Natural killer cell (primary cell): ENCODE measurements at regions not wholly inside any gene's neighbourhood (a gene's known extent, or its start where the extent isn't known, plus 50 kb on each side); places are given as distances from the start of the nearest gene placed in this dataset.

Source experiments
- ATAC-seq, 3 donors: fragments of 150-1000 bp in 2 of 3; fragments of 200-7000 bp in 1 of 3; cut with Tn5 transposase; 1 replicate in 1 of 3; 2 replicates in 2 of 3; pipeline ENCODE4 v1.10.0; 2021; ENCODE audit warnings: mild to moderate bottlenecking in 2 of 3, moderate library complexity in 2 of 3
- DNase-seq, 2 donors: peaks; one replicate each; pipeline versions ENCODE4 v3.0.0 to v3.0.0-alpha.2; 2013 to 2021; ENCODE audit warnings: mixed read lengths in 1 of 2
- H3K27ac ChIP-seq: one replicate; pipeline ENCODE4 v1.5.1; 2013; ENCODE audit warnings: mild to moderate bottlenecking, low read length
- H3K27me3 ChIP-seq: one replicate; pipeline ENCODE4 v1.6.1; 2013; ENCODE audit warnings: low read length; ENCODE audit not compliant: control insufficient read depth, insufficient read depth
- H3K36me3 ChIP-seq: one replicate; pipeline ENCODE4 v1.6.1; 2013; ENCODE audit warnings: low read length; ENCODE audit not compliant: control insufficient read depth, insufficient read depth
- H3K4me1 ChIP-seq: one replicate; pipeline ENCODE4 v1.6.1; 2013; ENCODE audit warnings: low read length; ENCODE audit not compliant: control insufficient read depth, insufficient read depth
- H3K4me3 ChIP-seq: one replicate; pipeline ENCODE4 v1.5.1; 2013; ENCODE audit warnings: low read length
- H3K9me3 ChIP-seq: one replicate; pipeline ENCODE4 v1.6.1; 2013; ENCODE audit warnings: low read length; ENCODE audit not compliant: control insufficient read depth, insufficient read depth
- H3K27ac Mint-ChIP-seq, 2 donors: one replicate each; pipeline ENCODE4 v1.8.0; 2022; ENCODE audit warnings: mild to moderate bottlenecking in 2 of 2, mixed read lengths in 2 of 2, moderate library complexity in 1 of 2
- H3K27me3 Mint-ChIP-seq, 2 donors: one replicate each; pipeline ENCODE4 v1.8.0; 2022; ENCODE audit warnings: low read depth in 2 of 2, mixed read lengths in 2 of 2
- H3K36me3 Mint-ChIP-seq: one replicate; pipeline ENCODE4 v1.8.0; 2022; ENCODE audit warnings: mixed read lengths
- H3K4me1 Mint-ChIP-seq, 2 donors: one replicate each; pipeline ENCODE4 v1.8.0; 2022; ENCODE audit warnings: mixed read lengths in 2 of 2
- H3K4me3 Mint-ChIP-seq: one replicate; pipeline ENCODE4 v1.8.0; 2022; ENCODE audit warnings: mild to moderate bottlenecking, moderate library complexity, mixed read lengths
- H3K9me3 Mint-ChIP-seq, 2 donors: one replicate each; pipeline ENCODE4 v1.8.0; 2022; ENCODE audit warnings: mixed read lengths in 2 of 2
- WGBS: methylation state at CpG from one replicate; pipeline ENCODE4 v1.1.7; 2013; ENCODE audit warnings: missing lambda C conversion rate; ENCODE audit not compliant: insufficient coverage; 5-methylcytosine and 5-hydroxymethylcytosine counted together
- intact Hi-C: fragments of 100-400 bp; cut with micrococcal nuclease; formaldehyde crosslinking; loops from one replicate; pipeline ENCODE4 v1.14.2; 2022
- TF ChIP-seq, protein P1 (sequence below): fragments of 200-600 bp; IDR thresholded peaks from one replicate; pipeline ENCODE4 v1.8.0; 2022; ENCODE audit warnings: antibody characterized with exemption

- Mint-ChIP-seq H3K27me3 (peaks cover 0 to 3% of the 10 kb centered on the region in 2 donors), H3K4me3 (no peak overlapping the region), H3K36me3 (no peaks in the 10 kb centered on the region), H3K4me1 (no peaks in the 10 kb centered on the region), H3K9me3 (peaks cover 5 to 7% of the 10 kb centered on the region in 2 donors), H3K27ac (no peak overlapping the region)
- no peak for DNase-seq
- WGBS, result 74% methylated on average over 2 of the region's 2 CpGs
- Histone ChIP-seq H3K27ac (no peak overlapping the region), H3K4me1 (no peaks in the 10 kb centered on the region), H3K9me3 (no peaks in the 10 kb centered on the region), H3K36me3 (no peaks in the 10 kb centered on the region), H3K4me3 (no peak overlapping the region), H3K27me3 (no peaks in the 10 kb centered on the region)
- no peak for ATAC-seq
- TF ChIP-seq, protein P1, sequence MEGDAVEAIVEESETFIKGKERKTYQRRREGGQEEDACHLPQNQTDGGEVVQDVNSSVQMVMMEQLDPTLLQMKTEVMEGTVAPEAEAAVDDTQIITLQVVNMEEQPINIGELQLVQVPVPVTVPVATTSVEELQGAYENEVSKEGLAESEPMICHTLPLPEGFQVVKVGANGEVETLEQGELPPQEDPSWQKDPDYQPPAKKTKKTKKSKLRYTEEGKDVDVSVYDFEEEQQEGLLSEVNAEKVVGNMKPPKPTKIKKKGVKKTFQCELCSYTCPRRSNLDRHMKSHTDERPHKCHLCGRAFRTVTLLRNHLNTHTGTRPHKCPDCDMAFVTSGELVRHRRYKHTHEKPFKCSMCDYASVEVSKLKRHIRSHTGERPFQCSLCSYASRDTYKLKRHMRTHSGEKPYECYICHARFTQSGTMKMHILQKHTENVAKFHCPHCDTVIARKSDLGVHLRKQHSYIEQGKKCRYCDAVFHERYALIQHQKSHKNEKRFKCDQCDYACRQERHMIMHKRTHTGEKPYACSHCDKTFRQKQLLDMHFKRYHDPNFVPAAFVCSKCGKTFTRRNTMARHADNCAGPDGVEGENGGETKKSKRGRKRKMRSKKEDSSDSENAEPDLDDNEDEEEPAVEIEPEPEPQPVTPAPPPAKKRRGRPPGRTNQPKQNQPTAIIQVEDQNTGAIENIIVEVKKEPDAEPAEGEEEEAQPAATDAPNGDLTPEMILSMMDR, result no peak
- intact Hi-C loops, result no loop called here
These were observed 323.6 kb downstream of the PAX3 start for GRCh38 chr2:221975151-221975550.

- H3K27ac Mint-ChIP-seq, result no peak overlapping the region
- 100% methylated on average over 1 of the region's 2 CpGs for WGBS
- H3K27me3 ChIP-seq, result no peaks in the 10 kb centered on the region
- H3K9me3 ChIP-seq, result no peaks in the 10 kb centered on the region
- TF ChIP-seq, protein P1, result no peak
- ATAC-seq (no peak), DNase-seq (no peak)
- H3K4me1 Mint-ChIP-seq, result no peaks in the 10 kb centered on the region
- no peak overlapping the region for H3K4me3 ChIP-seq
- peaks cover 5 to 7% of the 10 kb centered on the region in 2 donors for H3K9me3 Mint-ChIP-seq
- peaks cover 0 to 5% of the 10 kb centered on the region in 2 donors for H3K27me3 Mint-ChIP-seq
- H3K36me3 ChIP-seq, result no peaks in the 10 kb centered on the region
- no peaks in the 10 kb centered on the region for H3K4me1 ChIP-seq
- no peak overlapping the region for H3K27ac ChIP-seq
- no peak overlapping the region for H3K4me3 Mint-ChIP-seq
- no peaks in the 10 kb centered on the region for H3K36me3 Mint-ChIP-seq
- intact Hi-C loops, result no loop called here
These were observed 324.9 kb downstream of the PAX3 start for GRCh38 chr2:221973902-221974301.

DNA sequence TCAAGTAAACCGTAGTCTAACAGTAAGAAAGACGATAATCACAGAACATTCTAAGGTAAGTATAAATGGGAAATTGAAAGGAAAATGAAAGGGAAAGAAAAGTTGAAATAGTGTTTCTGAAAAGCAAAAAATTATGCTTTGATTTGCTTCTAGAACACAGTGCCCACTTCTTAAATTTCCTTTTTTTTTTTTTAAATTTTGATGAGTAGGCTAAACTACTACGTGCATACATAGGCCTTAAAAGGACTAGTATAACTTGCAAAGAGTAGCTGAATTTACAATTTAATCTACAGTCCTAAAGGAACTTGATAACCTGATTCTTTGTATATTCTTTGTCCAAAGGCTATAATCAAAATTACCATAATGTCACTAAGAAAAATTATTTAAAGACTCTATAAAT, 325.3 kb downstream of the PAX3 start:
- intact Hi-C loops, result no loop called here
- WGBS, result 93% methylated on average over 2 of the region's 3 CpGs
- TF ChIP-seq, protein P1, result no peak
- H3K27me3 ChIP-seq, result no peaks in the 10 kb centered on the region
- H3K27ac ChIP-seq, result no peak overlapping the region
- no peaks in the 10 kb centered on the region for H3K9me3 ChIP-seq
- H3K4me1 Mint-ChIP-seq, result no peaks in the 10 kb centered on the region
- DNase-seq (no peak), ATAC-seq (no peak)
- H3K27ac Mint-ChIP-seq, result no peak overlapping the region
- no peak overlapping the region for H3K4me3 ChIP-seq
- H3K4me3 Mint-ChIP-seq, result no peak overlapping the region
- no peaks in the 10 kb centered on the region for H3K4me1 ChIP-seq
- peaks cover 0 to 5% of the 10 kb centered on the region in 2 donors for H3K27me3 Mint-ChIP-seq
- H3K36me3 Mint-ChIP-seq, result no peaks in the 10 kb centered on the region
- no peaks in the 10 kb centered on the region for H3K36me3 ChIP-seq
- H3K9me3 Mint-ChIP-seq, result peaks cover 5 to 7% of the 10 kb centered on the region in 2 donors

GRCh38 chr2:221972813-221973478, 325.9 kb downstream of the PAX3 start:
- Histone ChIP-seq H3K27me3 (no peaks in the 10 kb centered on the region), H3K36me3 (no peaks in the 10 kb centered on the region), H3K9me3 (no peaks in the 10 kb centered on the region), H3K4me3 (no peak overlapping the region), H3K27ac (no peak overlapping the region), H3K4me1 (no peaks in the 10 kb centered on the region)
- WGBS, result 91% methylated on average over 4 of the region's 6 CpGs
- ATAC-seq, result no peak
- Mint-ChIP-seq H3K27me3 (peaks cover 0 to 5% of the 10 kb centered on the region in 2 donors), H3K4me1 (no peaks in the 10 kb centered on the region), H3K9me3 (peaks cover 3 to 7% of the 10 kb centered on the region in 2 donors), H3K36me3 (no peaks in the 10 kb centered on the region), H3K4me3 (no peak overlapping the region), H3K27ac (no peak overlapping the region)
- no peak for DNase-seq
- TF ChIP-seq, protein P1, result no peak
- intact Hi-C loops, result no loop called here
